H9 (cell line): ENCODE measurements at regions not wholly inside any gene's neighbourhood (a gene's known extent, or its start where the extent isn't known, plus 50 kb on each side); places are given as distances from the start of the nearest gene placed in this dataset.

Experiments used
- DNase-seq: peaks from one replicate; pipeline ENCODE4 v3.0.0-alpha.2; 2017
- H2AFZ ChIP-seq: one replicate; pipeline ENCODE4 v1.6.1; 2013; ENCODE audit warnings: mild to moderate bottlenecking, low read length, control low read depth, moderate library complexity
- H2AK5ac ChIP-seq: 2 replicates; pipeline ENCODE4 v1.6.1; 2013; ENCODE audit warnings: low read length, control low read depth, mixed read lengths; ENCODE audit not compliant: insufficient read length
- H2BK120ac ChIP-seq: one replicate; pipeline ENCODE4 v1.6.1; 2013; ENCODE audit warnings: low read depth, mild to moderate bottlenecking, low read length, control low read depth, inconsistent platforms; ENCODE audit not compliant: poor library complexity, severe bottlenecking
- H2BK12ac ChIP-seq: 2 replicates; pipeline ENCODE4 v1.6.1; 2013; ENCODE audit warnings: low read length, control low read depth, mixed read lengths, low read depth; ENCODE audit not compliant: insufficient read length
- H2BK15ac ChIP-seq: 2 replicates; pipeline ENCODE4 v1.6.1; 2013; ENCODE audit warnings: low read depth, low read length, control low read depth
- H2BK20ac ChIP-seq: one replicate; pipeline ENCODE4 v1.6.1; 2013; ENCODE audit warnings: low read depth, mild to moderate bottlenecking, low read length, control low read depth, inconsistent platforms; ENCODE audit not compliant: poor library complexity, severe bottlenecking
- H2BK5ac ChIP-seq: 2 replicates; pipeline ENCODE4 v1.6.1; 2013; ENCODE audit warnings: low read length, control low read depth, mixed read lengths; ENCODE audit not compliant: insufficient read length
- H3K14ac ChIP-seq: 2 replicates; pipeline ENCODE4 v1.6.1; 2013; ENCODE audit warnings: low read length, control low read depth; ENCODE audit not compliant: insufficient read depth
- H3K18ac ChIP-seq: 2 replicates; pipeline ENCODE4 v1.6.1; 2013; ENCODE audit warnings: low read depth, mild to moderate bottlenecking, mixed read lengths, low read length, control low read depth; ENCODE audit not compliant: insufficient read length
- H3K23ac ChIP-seq: 2 replicates; pipeline ENCODE4 v1.6.1; 2013; ENCODE audit warnings: low read length, control low read depth, mixed read lengths, low read depth; ENCODE audit not compliant: insufficient read length
- H3K23me2 ChIP-seq: 2 replicates; pipeline ENCODE4 v1.6.1; 2013; ENCODE audit warnings: low read depth, mild to moderate bottlenecking, mixed read lengths, low read length, control low read depth; ENCODE audit not compliant: insufficient read length, poor library complexity, severe bottlenecking
- H3K27ac ChIP-seq: 2 replicates; pipeline ENCODE4 v1.5.1; 2013; ENCODE audit warnings: low read length, control low read depth, mixed read lengths, low read depth; ENCODE audit not compliant: insufficient read length
- H3K27me3 ChIP-seq: 2 replicates; pipeline ENCODE4 v1.6.1; 2013; ENCODE audit warnings: low read length, control low read depth, inconsistent platforms; ENCODE audit not compliant: insufficient read depth
- H3K4ac ChIP-seq: 2 replicates; pipeline ENCODE4 v1.6.1; 2013; ENCODE audit warnings: low read depth, mild to moderate bottlenecking, control low read depth, inconsistent platforms, low read length, moderate library complexity
- H3K4me1 ChIP-seq: 2 replicates; pipeline ENCODE4 v1.6.1; 2013; ENCODE audit warnings: low read length, control low read depth, inconsistent platforms; ENCODE audit not compliant: insufficient read depth
- H3K4me2 ChIP-seq: 2 replicates; pipeline ENCODE4 v1.6.1; 2013; ENCODE audit warnings: low read length, control low read depth, mixed read lengths; ENCODE audit not compliant: insufficient read length, insufficient read depth
- H3K56ac ChIP-seq: 2 replicates; pipeline ENCODE4 v1.6.1; 2013; ENCODE audit warnings: low read depth, mild to moderate bottlenecking, mixed read lengths, low read length, control low read depth; ENCODE audit not compliant: insufficient read length
- H3K79me1 ChIP-seq: 2 replicates; pipeline ENCODE4 v1.6.1; 2013; ENCODE audit warnings: low read depth, mild to moderate bottlenecking, moderate library complexity, low read length, control low read depth, inconsistent platforms; ENCODE audit not compliant: insufficient read depth, poor library complexity, severe bottlenecking
- H3K79me2 ChIP-seq: 2 replicates; pipeline ENCODE4 v1.6.1; 2013; ENCODE audit warnings: low read length, control low read depth, inconsistent platforms; ENCODE audit not compliant: insufficient read depth
- H3K9ac ChIP-seq: 2 replicates; pipeline ENCODE4 v1.6.1; 2013; ENCODE audit warnings: low read length, control low read depth, mixed read lengths; ENCODE audit not compliant: insufficient read length; ENCODE audit errors: extremely low read depth
- H3K9me3 ChIP-seq: one replicate; pipeline ENCODE4 v1.6.1; 2013; ENCODE audit warnings: low read depth, low read length, inconsistent platforms; ENCODE audit not compliant: control insufficient read depth
- H3T11ph ChIP-seq: one replicate; pipeline ENCODE4 v1.6.1; 2013; ENCODE audit warnings: mild to moderate bottlenecking, low read length, control low read depth, inconsistent platforms
- H4K20me1 ChIP-seq: one replicate; pipeline ENCODE4 v1.6.1; 2013; ENCODE audit not compliant: control insufficient read depth, insufficient read length, insufficient read depth
- H4K5ac ChIP-seq: 2 replicates; pipeline ENCODE4 v1.6.1; 2013; ENCODE audit warnings: low read depth, mild to moderate bottlenecking, mixed read lengths, low read length, control low read depth; ENCODE audit not compliant: insufficient read length
- H4K8ac ChIP-seq: replicated peaks from 2 replicates; pipeline ENCODE4 v1.6.1; 2013; ENCODE audit warnings: low read length, control low read depth, mixed read lengths, low read depth; ENCODE audit not compliant: insufficient read length
- H4K91ac ChIP-seq: 2 replicates; pipeline ENCODE4 v1.6.1; 2013; ENCODE audit warnings: low read depth, mild to moderate bottlenecking, moderate library complexity, mixed read lengths, low read length, control low read depth; ENCODE audit not compliant: insufficient read length
- H3K27ac Mint-ChIP-seq, 3 experiments: 2 replicates in 2 of 3; 3 replicates in 1 of 3; pipeline ENCODE4 v1.8.0; 2020 to 2021; ENCODE audit warnings: mixed read lengths in 3 of 3, mild to moderate bottlenecking in 1 of 3, moderate library complexity in 1 of 3
- H3K27me3 Mint-ChIP-seq: 2 replicates; pipeline ENCODE4 v1.8.0; 2021; ENCODE audit warnings: low read depth, mild to moderate bottlenecking, moderate library complexity, mixed read lengths
- H3K36me3 Mint-ChIP-seq, 3 experiments: 2 replicates in 2 of 3; 3 replicates in 1 of 3; pipeline ENCODE4 v1.8.0; 2020 to 2021; ENCODE audit warnings: low read depth in 3 of 3, mixed read lengths in 3 of 3; ENCODE audit not compliant: insufficient read depth in 1 of 3
- H3K4me1 Mint-ChIP-seq, 2 experiments: 2 replicates each; pipeline ENCODE4 v1.8.0; 2020; ENCODE audit warnings: mixed read lengths in 2 of 2
- H3K4me3 Mint-ChIP-seq, 2 experiments: 2 replicates in 1 of 2; 3 replicates in 1 of 2; pipeline ENCODE4 v1.8.0; 2020 to 2021; ENCODE audit warnings: mild to moderate bottlenecking in 2 of 2, mixed read lengths in 2 of 2, moderate library complexity in 1 of 2
- H3K9me3 Mint-ChIP-seq, 2 experiments: 2 replicates in 1 of 2; 3 replicates in 1 of 2; pipeline ENCODE4 v1.8.0; 2020; ENCODE audit warnings: mild to moderate bottlenecking in 2 of 2, mixed read lengths in 2 of 2, moderate library complexity in 1 of 2
- WGBS: extraction: QIAGEN DNeasy Blood & Tissue Kit; methylation state at CpG from one replicate; pipeline ENCODE4 v1.1.7; 2013; ENCODE audit warnings: missing lambda C conversion rate, low lambda C conversion rate, mixed read lengths; ENCODE audit not compliant: insufficient read length; ENCODE audit errors: extremely low coverage; 5-methylcytosine and 5-hydroxymethylcytosine counted together
- TF ChIP-seq, protein P1 (sequence below): fragments of 200-600 bp; sonication (generic); conservative IDR thresholded peaks from 3 replicates; pipeline ENCODE4 v1.8.0; 2021; ENCODE audit warnings: antibody characterized with exemption, mild to moderate bottlenecking

- H3K27me3 ChIP-seq: no peaks in the 10 kb centered on the region
- H2BK5ac ChIP-seq: no peak overlapping the region
- no CpG with 5 or more reads among the region's 1 CpG for WGBS
- H2BK12ac ChIP-seq: no peak overlapping the region
- no peak overlapping the region for H4K5ac ChIP-seq
- H3K9ac ChIP-seq: no peak overlapping the region
- H3K79me1 ChIP-seq: no peaks in the 10 kb centered on the region
- H2BK20ac ChIP-seq: no peak overlapping the region
- no peak overlapping the region for H3K27ac ChIP-seq
- no peak overlapping the region for H3K4me3 Mint-ChIP-seq
- H3K4me2 ChIP-seq: no peak overlapping the region
- no peak overlapping the region for H2BK15ac ChIP-seq
- H4K91ac ChIP-seq: no peak overlapping the region
- H3K9me3 ChIP-seq: no peaks in the 10 kb centered on the region
- no peak overlapping the region for H4K8ac ChIP-seq
- H3K23ac ChIP-seq: no peak overlapping the region
- TF ChIP-seq, protein P1, sequence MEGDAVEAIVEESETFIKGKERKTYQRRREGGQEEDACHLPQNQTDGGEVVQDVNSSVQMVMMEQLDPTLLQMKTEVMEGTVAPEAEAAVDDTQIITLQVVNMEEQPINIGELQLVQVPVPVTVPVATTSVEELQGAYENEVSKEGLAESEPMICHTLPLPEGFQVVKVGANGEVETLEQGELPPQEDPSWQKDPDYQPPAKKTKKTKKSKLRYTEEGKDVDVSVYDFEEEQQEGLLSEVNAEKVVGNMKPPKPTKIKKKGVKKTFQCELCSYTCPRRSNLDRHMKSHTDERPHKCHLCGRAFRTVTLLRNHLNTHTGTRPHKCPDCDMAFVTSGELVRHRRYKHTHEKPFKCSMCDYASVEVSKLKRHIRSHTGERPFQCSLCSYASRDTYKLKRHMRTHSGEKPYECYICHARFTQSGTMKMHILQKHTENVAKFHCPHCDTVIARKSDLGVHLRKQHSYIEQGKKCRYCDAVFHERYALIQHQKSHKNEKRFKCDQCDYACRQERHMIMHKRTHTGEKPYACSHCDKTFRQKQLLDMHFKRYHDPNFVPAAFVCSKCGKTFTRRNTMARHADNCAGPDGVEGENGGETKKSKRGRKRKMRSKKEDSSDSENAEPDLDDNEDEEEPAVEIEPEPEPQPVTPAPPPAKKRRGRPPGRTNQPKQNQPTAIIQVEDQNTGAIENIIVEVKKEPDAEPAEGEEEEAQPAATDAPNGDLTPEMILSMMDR: peak; percentile 27; the same call in 2 of the 3 replicates
- H2AK5ac ChIP-seq: no peak overlapping the region
- no peak overlapping the region for H3K4ac ChIP-seq
- H2BK120ac ChIP-seq: no peak overlapping the region
- no peaks in the 10 kb centered on the region for H4K20me1 ChIP-seq
- H3K79me2 ChIP-seq: no peaks in the 10 kb centered on the region
- H3K27ac Mint-ChIP-seq: no peak overlapping the region
- H3K4me1 Mint-ChIP-seq: 0 out of 4 replicates have a peak, but pooled peaks cover 0 to 2% of the 10 kb centered on the region in 2 experiments
- H3K36me3 Mint-ChIP-seq: 0 out of 7 replicates have a peak, but pooled peaks cover 0 to 3% (median 0%) of the 10 kb centered on the region in 3 experiments
- no peak for DNase-seq
- H3K4me1 ChIP-seq: no peaks in the 10 kb centered on the region
- no peaks in the 10 kb centered on the region for H3K23me2 ChIP-seq
- no peak overlapping the region for H3K56ac ChIP-seq
- no peak overlapping the region for H3K18ac ChIP-seq
- H2AFZ ChIP-seq: no peak overlapping the region
- H3T11ph ChIP-seq: no peak overlapping the region
- H3K14ac ChIP-seq: no peak overlapping the region
- no peaks in the 10 kb centered on the region for H3K27me3 Mint-ChIP-seq
- peaks cover 5 to 7% of the 10 kb centered on the region in 2 experiments; a peak in 2 of 5 replicates for H3K9me3 Mint-ChIP-seq
These were observed 454.4 kb upstream of the TRPC7 start for GRCh38 chr5:136819526-136820302.
